GM18873 (cell line): ENCODE measurements at regions not wholly inside any gene's neighbourhood (a gene's known extent, or its start where the extent isn't known, plus 50 kb on each side); places are given as distances from the start of the nearest gene placed in this dataset.

Experiments
- ATAC-seq: cut with Tn5 transposase; IDR thresholded peaks from one replicate; pipeline ENCODE4 v1.9.1; 2021; ENCODE audit warnings: mild to moderate bottlenecking, moderate library complexity, moderate number of reproducible peaks; ENCODE audit not compliant: unreplicated experiment, low FRiP score

DNA sequence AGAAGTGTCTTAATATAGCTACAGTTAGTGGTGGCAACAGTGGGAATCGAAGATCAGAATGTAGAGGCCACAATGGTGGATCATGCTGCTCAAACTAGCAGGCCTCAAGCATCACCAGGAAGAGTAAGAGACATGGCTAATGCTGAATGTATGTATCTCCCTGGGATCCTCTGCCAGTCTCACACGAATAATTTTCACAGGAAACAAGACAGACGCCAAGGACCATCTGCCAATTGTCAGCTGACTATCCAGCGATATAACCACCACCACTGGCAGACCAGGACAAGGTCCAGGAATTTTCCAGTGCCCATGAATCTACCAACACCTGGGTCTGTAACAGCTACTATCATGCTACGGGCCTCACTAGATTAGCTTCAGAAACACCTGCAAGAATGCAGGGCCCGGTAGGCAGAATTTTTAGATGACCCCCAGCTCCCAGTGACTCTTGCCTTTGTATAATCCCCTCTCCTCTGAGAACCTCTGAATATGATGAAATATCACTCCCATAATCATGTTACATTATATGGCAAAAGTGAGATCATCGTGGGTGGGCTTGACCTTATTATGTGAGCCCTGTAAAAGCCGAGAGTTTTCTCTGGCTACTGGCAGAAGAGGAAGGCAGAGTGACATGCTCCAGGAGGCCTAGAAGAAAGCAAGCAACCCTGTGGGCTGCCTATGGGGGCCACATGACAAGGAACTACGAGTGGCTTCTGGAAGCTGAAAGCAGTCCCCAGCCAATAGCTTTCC is 429.8 kb downstream of the BCOR start:
- no peak for ATAC-seq

DNA sequence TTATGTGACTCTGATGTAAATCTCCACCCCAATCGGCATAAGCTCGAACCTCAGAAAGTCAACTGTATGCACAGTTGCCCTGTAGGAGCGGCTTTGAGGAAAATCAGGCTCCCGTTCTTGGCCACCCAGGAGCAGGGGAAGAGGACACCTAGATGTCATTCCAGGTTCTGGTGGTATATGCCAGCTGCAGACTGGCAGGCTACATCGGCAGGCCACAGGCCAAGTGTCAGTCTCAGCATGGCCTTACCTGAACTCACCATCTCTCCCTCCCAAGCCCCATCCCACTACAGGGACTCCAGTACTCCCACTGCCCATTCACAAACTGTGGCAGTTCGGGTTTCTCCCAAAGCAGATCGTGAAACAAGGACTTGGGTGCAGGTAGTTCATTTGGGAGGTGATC is 428.1 kb downstream of the BCOR start:
- ATAC-seq = no peak

DNA sequence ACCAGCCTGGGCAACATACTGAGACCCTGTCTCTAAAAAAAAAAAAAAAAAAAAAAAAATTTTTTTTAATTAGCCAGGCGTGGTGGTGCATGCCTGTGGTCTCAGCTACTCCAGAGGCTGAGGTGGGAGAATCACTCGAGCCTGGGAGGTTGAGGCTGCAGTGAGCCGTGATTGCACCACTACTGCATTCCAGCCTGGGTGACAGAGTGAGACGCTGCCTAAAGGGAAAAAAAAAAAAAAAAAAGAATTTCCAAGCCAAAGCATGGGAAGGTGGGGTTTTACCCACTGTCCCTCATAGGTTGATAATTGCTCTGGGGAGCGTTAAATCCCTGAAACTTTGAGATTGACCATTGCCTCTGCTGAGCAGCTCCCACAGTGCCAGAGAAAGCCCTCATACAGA is 427.5 kb downstream of the BCOR start:
- ATAC-seq = no peak

DNA sequence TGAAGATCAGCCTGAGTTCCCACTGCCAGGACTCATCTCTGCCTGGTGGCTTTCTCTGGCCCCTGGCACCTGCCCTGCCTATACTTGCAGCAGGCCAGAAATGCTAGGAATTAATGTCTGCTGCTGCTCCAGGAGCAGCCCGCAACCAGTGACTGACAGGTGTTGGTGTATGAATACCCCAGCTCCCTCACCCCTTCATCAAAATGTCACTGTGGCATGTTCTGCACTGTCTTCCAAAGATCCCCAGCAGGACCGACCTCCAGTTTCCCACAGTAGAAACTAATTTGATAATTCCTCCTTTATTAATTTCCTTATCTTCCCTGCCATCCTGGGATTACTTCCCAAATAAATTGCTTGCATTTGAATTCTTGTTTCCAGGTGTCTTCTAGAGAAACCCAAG is 425.4 kb downstream of the BCOR start:
- ATAC-seq = no peak

DNA sequence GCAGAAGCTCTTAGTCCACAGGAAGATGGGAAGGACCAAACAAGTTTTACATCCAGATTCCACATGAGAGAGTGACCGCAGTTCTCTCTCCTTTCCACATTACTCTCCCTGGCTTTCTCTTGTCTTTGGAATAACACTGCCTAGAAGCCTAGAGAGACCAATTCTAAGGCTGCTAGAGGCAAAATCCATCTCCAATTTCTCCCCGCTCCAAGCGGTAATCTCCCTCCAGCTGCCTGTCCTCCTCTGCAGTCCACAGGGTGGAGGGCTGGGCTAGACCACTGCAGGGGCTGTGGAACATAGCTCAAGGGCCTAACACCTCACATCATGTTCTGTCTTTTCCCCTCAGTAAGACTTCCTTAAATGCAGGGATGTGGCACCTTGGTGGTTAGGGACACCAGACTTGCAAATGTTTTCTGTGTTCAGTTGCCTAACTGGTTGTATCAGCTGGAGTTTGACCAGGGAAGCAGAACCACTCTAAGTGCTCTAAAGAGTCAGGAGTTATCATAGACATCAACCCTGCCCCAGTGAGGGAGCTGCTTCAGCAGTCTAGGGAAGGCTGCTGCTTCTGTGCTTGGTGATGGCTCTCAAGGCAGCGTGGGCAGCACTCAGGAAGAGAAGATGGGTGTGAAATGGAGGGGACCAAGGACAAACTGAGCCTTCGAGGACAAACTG is 423.1 kb downstream of the BCOR start:
- ATAC-seq = no peak

DNA sequence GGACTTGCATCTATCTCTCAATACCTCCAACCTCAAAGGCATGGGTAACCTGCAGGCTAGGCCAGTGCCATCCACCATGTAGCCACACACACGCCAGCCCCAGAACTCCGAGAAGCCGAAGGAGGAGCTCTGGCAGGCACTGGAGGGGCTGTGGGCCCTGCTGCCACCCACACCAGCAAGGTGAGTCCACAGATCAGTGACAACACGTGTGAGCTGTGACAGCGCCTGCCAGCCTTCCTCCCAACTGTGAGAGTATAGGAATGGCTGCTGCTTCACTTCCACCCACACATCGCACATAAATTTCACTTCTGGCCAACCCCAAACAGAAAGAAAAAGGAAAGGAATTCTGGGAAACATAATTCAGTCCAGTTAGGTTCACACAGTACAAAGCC is 422.6 kb downstream of the BCOR start:
- ATAC-seq = no peak

DNA sequence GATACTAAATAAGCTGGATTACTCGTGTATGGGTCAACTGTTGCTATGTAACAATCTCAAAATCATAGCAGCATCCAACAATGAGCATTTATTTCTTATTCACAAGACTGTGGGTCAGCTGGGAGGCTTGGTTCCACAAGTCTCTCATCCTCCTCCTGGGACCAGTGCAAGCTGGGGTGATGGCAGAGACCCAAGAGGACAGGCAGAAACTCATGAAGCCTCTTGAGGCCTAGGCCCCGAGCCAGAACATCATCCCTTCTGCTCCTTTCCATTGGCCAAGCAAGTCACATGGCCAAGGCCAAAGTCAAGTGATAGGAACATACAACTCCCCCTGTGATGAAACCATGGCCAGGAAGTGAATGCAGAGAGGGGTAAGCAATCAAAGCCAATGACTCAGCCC is 422.1 kb downstream of the BCOR start:
- no peak for ATAC-seq

DNA sequence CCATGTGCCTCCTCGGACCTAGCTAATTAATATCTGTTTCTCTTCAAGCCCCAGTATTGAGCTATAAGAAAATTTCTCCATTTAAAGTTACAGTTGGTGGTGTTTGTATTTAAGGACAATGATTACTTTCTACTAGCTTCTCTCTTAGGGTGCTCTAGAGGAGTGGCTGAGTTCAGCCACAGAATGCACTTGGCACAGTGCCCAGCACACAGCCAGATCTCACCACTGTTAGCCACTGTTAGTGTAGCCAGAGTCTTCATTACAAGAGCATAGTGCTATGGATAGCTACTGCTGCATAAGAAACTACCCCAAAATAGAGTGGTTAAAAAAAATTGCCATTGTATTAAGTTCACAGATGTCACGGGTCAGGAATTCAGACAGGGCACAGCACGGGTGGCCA is 421.3 kb downstream of the BCOR start:
- ATAC-seq = no peak

DNA sequence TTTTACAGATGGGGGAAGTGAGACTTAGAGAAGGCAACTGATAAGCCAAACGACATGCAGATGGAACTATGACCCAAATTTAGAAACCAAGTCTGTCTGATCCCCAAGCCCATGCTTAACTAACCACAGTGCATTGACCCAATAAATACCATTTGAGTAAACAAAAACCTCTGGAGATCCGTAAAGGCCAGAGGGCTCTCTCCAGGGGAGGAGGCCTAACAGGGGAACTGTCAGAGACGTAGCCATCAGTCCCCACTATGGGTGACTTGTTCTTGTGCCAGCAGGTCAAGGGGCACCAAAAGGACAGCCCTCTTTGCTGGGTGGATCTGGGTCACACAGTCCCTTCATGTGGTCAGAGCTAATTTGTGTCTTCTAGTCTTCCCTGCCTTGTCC is 420.2 kb downstream of the BCOR start:
- no peak for ATAC-seq

DNA sequence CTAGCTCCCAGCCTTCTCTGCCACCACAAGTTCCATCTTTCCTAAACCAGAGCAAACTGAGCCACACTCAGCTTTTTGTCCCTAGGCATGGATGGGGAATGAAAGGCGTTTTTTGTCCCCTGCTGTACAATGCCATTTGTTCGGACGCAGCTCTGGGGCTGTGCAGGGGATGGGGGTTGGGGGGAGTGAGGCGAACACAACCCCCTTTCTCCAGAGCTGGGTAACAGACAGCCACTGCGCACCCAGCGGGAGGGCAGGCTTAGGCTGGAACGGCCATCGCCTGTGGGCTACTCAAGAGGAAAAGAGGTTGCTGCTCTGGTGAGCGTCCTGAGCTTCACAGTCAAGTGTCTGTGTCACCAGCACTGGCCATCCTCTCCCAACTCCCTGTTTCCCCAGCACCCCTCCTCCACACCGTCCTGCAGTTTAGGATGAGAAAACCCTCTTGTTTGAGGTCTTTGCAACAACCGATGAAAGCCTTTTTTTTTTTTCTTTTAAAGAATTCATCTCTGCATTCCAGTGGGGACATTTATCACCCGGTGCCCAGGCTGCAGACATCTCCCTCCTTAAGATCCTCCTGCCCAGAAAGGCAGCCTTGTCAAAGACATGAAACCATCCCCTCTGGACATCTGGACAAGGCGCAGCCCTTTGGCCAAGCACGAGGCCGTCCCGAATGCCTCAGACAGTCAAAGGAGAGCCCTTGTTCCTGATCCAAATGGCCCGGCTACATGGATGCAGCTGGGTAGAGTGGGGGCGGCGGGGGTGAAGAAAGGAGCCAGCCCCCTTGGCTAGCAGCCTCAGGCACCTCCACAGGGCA is 419.6 kb downstream of the BCOR start:
- ATAC-seq = no peak

DNA sequence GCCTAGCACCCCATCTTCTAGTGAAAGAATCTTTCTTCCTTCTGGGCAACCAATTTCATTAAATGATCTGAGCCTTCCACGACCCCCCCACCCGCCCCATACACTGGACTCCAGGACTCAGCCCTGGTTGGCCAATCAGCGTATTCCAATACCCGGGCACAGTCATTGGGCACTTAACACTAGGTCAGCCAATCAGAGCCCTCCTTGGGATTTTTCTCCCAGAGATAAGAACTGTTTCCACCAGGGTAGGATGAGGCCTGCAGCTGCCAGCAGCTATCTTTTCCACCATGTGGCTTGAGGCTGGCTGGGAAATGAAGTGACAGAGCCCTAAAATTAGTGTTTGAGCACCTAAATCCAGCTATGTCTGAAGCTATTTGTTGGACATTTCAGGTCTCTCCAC is 418.8 kb downstream of the BCOR start:
- no peak for ATAC-seq

DNA sequence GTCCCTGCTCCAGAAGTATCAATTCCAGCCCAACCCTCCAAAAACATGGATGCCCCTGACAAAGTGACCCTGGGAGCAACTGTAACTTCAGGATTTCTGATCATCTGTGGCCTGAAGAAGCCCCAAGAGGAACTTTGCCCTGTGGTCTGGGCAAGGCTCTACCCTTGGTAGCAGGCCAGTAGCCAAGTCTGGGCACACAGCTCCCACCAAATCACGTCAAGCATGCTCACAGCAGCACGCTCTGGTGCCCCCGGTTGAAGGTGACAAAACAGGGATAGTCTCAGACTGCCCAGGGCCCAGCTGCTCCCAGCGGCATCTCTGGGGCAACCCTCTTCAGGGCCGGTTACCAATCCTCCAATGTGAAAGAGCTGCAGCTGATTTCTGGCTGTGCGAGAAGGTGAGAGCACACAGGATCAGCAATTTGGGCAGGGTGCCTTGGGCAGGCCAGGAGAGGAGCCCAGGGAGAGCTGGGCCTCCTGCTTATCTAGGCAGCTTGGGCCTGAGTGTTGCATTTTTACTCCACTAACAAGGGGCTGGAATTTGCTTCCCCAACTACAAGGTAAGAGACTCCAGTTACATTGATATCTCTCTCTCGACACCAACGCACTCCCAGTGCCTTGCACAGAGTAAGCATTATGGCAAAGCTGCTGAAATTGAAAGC is 418.1 kb downstream of the BCOR start:
- no peak for ATAC-seq

DNA sequence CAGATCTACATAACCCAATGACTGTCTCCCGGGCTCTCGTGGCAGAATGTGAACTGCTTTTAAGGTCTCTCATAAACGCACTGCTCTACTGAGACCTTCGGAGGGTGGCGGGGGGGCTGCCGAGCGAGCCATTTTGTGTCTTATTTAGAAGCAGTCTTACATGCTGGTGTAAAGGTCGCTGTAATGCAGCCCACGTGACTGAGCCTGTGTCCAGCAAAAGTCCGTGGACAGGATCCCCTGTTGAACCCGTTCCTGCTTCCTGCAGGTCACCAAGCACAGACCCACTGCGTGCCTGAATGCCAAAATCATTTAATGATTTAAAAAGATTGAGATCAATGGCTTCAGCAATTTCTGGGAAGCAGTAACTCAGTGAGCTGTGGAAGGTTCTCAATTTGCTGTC is 415.9 kb downstream of the BCOR start:
- no peak for ATAC-seq

DNA sequence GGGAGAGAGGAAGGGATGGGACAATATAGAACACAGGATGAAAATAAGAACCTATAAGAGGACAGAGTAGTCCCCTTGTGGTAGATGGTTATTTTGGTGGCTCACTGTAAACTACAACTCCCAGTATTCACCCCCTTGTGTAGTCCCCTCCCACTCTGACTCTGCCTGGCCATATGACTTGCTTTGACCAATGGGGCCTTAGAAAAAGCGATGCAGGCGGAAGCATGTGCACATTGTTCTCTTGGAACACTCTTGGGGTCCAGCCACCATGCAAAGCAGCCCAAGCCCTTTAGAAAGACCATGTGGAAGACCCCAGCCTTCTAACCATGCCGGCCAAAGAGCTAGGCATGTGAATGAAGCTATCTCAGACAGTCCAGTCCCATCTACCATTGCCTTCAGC is 415.0 kb downstream of the BCOR start:
- ATAC-seq = no peak

DNA sequence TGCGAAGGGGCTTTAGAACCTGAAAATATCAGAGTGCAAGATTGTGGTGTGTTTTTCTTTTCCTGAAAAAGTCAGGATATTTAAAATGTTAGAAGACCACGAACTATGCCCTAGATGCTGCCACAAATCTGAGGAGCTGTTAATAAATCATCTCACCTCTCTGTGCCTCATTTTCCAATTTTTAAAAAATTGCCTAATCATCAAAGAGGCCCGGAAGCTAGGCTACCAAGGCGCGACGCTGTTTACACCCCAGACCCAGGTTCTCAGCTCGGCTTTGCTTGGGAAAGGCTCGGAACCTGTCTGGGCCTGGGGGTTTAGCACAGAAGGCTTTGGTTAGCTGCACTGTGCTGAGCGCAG is 409.6 kb downstream of the BCOR start:
- no peak for ATAC-seq

DNA sequence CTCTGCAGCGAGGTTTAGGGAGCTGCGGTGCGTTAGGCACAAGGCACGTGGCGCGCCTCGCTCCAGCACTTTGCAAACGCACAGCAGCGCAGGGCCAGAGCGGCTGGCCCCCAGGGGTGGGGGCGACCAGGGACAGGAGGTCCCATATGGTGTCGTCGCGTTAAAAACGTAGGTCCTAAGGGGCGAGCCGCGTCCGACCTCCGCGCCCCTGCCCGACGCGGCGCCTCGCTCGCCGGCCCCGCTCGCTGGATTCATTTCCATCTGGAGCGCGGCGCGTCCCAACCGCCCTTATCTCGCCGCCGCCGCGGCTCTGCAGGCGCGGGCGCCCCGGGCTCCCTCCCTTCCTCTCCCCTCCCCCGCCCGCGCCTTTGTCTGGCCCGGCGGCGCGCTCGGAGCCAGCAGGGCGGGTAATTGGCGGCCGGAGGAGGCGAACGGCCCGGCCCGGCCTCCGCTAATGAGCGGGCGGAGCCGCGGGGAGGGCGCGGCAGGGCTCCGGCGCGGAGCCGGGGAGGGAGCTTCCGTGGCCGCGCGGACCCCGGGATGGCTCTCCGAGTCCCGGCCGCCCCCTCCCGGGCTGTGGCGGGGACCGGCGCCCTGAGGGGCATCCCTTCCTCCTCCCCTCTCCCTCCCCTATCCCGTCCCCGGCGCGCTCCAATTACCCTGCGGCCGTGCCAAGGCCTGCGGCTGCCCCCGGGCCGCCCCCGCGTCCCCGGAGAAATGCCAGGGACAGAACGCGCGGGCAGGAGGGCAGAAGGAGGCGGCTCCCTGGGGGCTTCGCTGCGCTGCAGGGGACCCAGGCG is 409.0 kb downstream of the BCOR start:
- ATAC-seq = no peak

DNA sequence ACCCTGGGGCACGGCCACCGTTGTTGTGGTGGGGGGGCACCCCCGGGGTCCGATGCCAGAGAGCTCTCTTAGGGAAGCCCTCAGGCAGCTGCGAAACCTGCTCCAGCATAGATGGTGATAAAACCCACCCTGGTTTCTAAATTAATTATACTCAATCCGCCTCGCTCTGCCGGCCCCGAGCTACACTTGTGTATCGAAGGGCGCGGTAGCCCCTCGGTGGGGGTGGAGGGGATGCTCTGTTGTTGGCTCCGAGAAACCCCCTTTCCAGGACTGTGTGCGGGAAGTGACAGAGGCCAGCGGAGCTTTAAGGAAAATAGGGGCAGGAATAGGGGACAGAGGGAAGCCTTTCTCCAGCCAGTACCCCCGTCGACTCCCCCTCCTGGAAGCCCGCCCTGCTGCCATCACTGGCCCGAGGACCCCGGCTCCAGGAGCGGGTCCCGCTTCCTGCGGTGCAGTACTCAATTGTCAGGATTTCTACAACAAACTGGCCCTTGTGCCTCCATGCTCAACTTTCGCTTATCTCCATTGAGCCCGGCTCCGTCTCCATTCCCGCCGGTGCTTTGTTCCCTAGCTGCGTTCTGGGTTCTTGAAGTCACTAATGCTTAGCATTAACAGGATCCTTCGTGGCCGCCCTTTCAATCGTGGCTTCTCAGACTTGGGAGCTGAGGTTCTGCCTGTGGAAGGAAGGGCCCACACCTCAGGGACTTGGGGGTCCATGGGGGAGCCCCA is 408.2 kb downstream of the BCOR start:
- no peak for ATAC-seq

DNA sequence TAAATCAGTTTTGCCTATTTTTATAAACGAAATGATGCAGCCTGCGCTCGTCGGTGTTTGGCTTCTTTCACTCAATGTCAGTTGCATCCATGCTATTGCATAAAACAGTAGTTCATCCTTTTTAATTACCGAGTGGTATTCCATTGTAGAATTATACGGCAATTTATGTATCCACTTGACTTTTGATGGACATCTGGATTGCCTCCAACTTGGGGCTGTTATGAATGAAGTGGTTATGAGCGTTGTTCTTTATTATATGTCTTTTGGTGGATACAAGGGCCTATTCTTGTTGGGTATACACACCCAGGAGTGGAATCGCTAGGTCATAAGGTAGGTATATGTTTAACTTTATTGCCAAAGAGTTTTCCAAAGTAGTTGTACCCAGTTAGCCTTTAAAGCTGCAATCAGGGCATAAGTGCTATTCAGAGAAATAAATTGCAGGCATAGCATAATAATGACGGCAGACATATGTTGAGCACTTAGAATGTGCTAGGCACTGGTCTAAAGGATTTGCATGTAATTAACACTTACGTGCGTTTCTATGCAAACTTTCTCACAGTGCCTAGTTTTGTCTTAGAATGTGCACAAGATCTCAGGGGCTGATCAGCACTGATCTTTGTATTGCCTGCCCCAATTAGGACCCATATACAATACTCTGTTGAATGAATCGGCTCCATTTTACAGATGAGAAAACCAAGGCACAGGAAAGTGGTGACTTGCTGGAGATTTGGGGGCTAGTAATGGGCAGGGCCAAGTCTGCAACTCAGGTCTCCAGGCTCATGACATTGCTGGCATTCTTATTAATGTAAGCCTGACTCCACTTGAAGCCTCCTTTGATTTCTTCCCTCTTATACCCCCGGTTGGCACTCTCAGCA is 407.0 kb downstream of the BCOR start:
- no peak for ATAC-seq

DNA sequence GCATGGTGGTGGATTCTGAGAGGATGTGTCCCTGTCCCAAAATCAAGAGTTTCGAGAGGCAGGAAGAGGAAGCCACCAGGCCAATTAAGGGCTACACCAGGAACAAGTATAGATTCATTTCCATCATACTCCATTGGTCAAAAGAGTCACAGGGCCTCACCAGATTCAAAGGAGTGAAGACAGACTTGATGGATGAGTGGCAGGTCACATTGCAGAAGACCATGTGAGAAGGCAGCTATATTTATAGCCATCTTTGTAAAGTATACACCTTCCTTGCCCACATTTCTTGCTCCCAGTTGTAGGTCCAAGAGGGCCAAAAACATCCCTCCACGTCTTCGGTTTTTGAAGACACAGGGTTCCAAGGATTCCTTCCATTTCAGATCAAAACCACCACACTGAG is 406.0 kb downstream of the BCOR start:
- ATAC-seq = no peak
